ENCODE measurements at regions not wholly inside any gene's neighbourhood (a gene's known extent, or its start where the extent isn't known, plus 50 kb on each side); places are given as distances from the start of the nearest gene placed in this dataset.

- intact Hi-C loops (cut with micrococcal nuclease; ENCODE audit: unreplicated experiment), result loop anchor here (5.0 kb wide), 2 partner anchors 141 to 474 kb away; partner anchors contain the start of gene RFC3
- BruUV-seq (replicated peaks), result no TSS peak
- Histone ChIP-seq H3K9ac (ENCODE audit: control insufficient read depth, insufficient read depth, low read length) (no peak overlapping the region), H3K4me1 (ENCODE audit: control insufficient read depth, insufficient read depth, low read length) (peaks cover 5% of the 10 kb centered on the region; the same call in 1 of the 2 replicates), H3K9me3 (replicated peaks; ENCODE audit: control insufficient read depth, insufficient read depth, low read length) (peaks cover 5% of the 10 kb centered on the region), H3K79me2 (ENCODE audit: control insufficient read depth, insufficient read depth, low read length) (peaks cover 8% of the 10 kb centered on the region), H3K36me3 (ENCODE audit: control insufficient read depth in 2 of 2, insufficient read depth in 2 of 2, low read length in 1 of 2) (peaks cover 0 to 4% of the 10 kb centered on the region in 2 experiments; a peak in 1 of 4 replicates), H2AFZ (ENCODE audit: control insufficient read depth, low read depth, low read length) (peak overlapping the region; percentile 28), H4K20me1 (ENCODE audit: control insufficient read depth, insufficient read depth) (no peaks in the 10 kb centered on the region), H3K27ac (ENCODE audit: control insufficient read depth, insufficient read depth) (no peak overlapping the region), H3K4me2 (ENCODE audit: control insufficient read depth, insufficient read depth) (no peak overlapping the region; the same call in 1 of the 2 replicates), H3K4me3 (no peak overlapping the region), H3K27me3 (replicated peaks in 1 of 2; ENCODE audit: control insufficient read depth in 2 of 2, insufficient read depth in 2 of 2, low read length in 1 of 2) (no peaks in the 10 kb centered on the region)
- SMC1A ChIA-PET (ENCODE audit: uncharacterized antibody, unreplicated experiment), result interaction anchor here (0.8 to 7.2 kb wide), 5 partner anchors 12 to 108 kb away, joined by 3 to 110 read pairs (median 3); no protein-coding TSS in a partner anchor
- ATAC-seq (no peak), FAIRE-seq (no peak), DNase-seq (ENCODE audit: low read depth, low spot score) (no peak)
- in situ Hi-C loops (cut with MboI), result no loop called here
- CTCF ChIA-PET, result interaction anchor here (0.6 to 5.7 kb wide), 4 partner anchors 11 to 456 kb away, joined by 3 to 93 read pairs (median 10); no protein-coding TSS in a partner anchor
- no peak for TF ChIP-seq RCOR1 (conservative IDR thresholded peaks at IDR 0.05; ENCODE audit: low read depth, low read length)
- no peak for TF ChIP-seq MEF2A (IDR thresholded peaks at IDR 0.05; ENCODE audit: insufficient read depth, low read depth, low read length)
- no peak for TF ChIP-seq FOXK2 (IDR thresholded peaks at IDR 0.05)
- no peak for TF ChIP-seq EED (IDR thresholded peaks at IDR 0.05; ENCODE audit: low read depth)
- no peak for TF ChIP-seq POU2F2 (IDR thresholded peaks at IDR 0.05; ENCODE audit: borderline replicate concordance, low read depth, low read length)
- no peak for TF ChIP-seq LARP7 (IDR thresholded peaks at IDR 0.05)
- no peak for TF ChIP-seq PAX8 (IDR thresholded peaks at IDR 0.05)
- TF ChIP-seq MYC (IDR thresholded peaks at IDR 0.05; ENCODE audit: insufficient read depth, insufficient read length, insufficient replicate concordance, low read length, severe bottlenecking), result no peak
- TF ChIP-seq SMAD1 (IDR thresholded peaks at IDR 0.05; ENCODE audit: low read depth, partially characterized antibody), result no peak
- no peak for TF ChIP-seq NR2F1 (conservative IDR thresholded peaks at IDR 0.05)
- TF ChIP-seq RUNX3 (IDR thresholded peaks at IDR 0.05; ENCODE audit: low read length), result no peak
- no peak for TF ChIP-seq NFYA (IDR thresholded peaks at IDR 0.05; ENCODE audit: borderline replicate concordance, low read depth, low read length)
- RAD21 ChIA-PET (ENCODE audit: unreplicated experiment), result interaction anchor here (5.3 kb wide), 1 partner anchor 48 kb away, joined by 82 read pairs; no protein-coding TSS in a partner anchor
- whole genome bisulfite sequencing (ENCODE audit: insufficient coverage, insufficient replicate concordance, low lambda C conversion rate, missing lambda C conversion rate), result 70% methylated on average over 13 of the region's 13 CpGs
- POLR2A ChIA-PET, result no interaction called here
Observed at GRCh38 chr13:33676045-33676989, 141.6 kb upstream of the RFC3 start.

Measured in GM12878 (cell line).